PFSK-1 (cell line): ENCODE measurements at regions not wholly inside any gene's neighbourhood (a gene's known extent, or its start where the extent isn't known, plus 50 kb on each side); places are given as distances from the start of the nearest gene placed in this dataset.

Experiments
- FOXP2 ChIP-seq: optimal IDR thresholded peaks from 2 replicates; pipeline ENCODE3; 2011; ENCODE audit warnings: borderline replicate concordance, control low read depth, inconsistent platforms; ENCODE audit not compliant: insufficient read depth; ENCODE audit errors: extremely low read length, extremely low read depth
- POLR2AphosphoS5 ChIP-seq: IDR thresholded peaks from 2 replicates; pipeline ENCODE4 v1.6.1; 2012; ENCODE audit warnings: low read depth, mild to moderate bottlenecking, control low read depth, low read length, moderate library complexity
- REST ChIP-seq, 2 experiments: IDR thresholded peaks; 2 replicates each; pipeline versions ENCODE4 v1.6.1 to v1.8.0; 2011 to 2012; ENCODE audit warnings: low read depth in 2 of 2, low read length in 2 of 2, control low read depth in 1 of 2, inconsistent platforms in 1 of 2, mild to moderate bottlenecking in 1 of 2, moderate library complexity in 1 of 2; ENCODE audit not compliant: insufficient read depth in 1 of 2
- SIN3A ChIP-seq: IDR thresholded peaks from 2 replicates; pipeline ENCODE4 v1.6.1; 2012; ENCODE audit warnings: mild to moderate bottlenecking, low read length, moderate library complexity, borderline replicate concordance; ENCODE audit not compliant: insufficient read depth
- TAF1 ChIP-seq: IDR thresholded peaks from 2 replicates; pipeline ENCODE4 v1.6.1; 2012; ENCODE audit warnings: low read length, control low read depth, borderline replicate concordance; ENCODE audit not compliant: insufficient read depth

GRCh38 chr2:217208867-217209266, 349.0 kb upstream of the TNP1 start:
- no peak for TF ChIP-seq FOXP2
- no peak for TF ChIP-seq TAF1
- TF ChIP-seq SIN3A: no peak
- TF ChIP-seq REST (IDR thresholded peaks at IDR 0.05; ENCODE audit: insufficient read depth in 1 of 2, low read depth in 2 of 2, low read length in 2 of 2): no peak
- no peak for TF ChIP-seq POLR2AphosphoS5

GRCh38 chr2:217207699-217208010, 347.8 kb upstream of the TNP1 start:
- no peak for TF ChIP-seq POLR2AphosphoS5
- no peak for TF ChIP-seq REST (IDR thresholded peaks at IDR 0.05; ENCODE audit: insufficient read depth in 1 of 2, low read depth in 2 of 2, low read length in 2 of 2)
- TF ChIP-seq SIN3A: no peak
- no peak for TF ChIP-seq FOXP2
- no peak for TF ChIP-seq TAF1

GRCh38 chr2:217206907-217207698, 347.2 kb upstream of the TNP1 start:
- no peak for TF ChIP-seq POLR2AphosphoS5
- TF ChIP-seq TAF1: no peak
- TF ChIP-seq FOXP2: no peak
- TF ChIP-seq REST (IDR thresholded peaks at IDR 0.05; ENCODE audit: insufficient read depth in 1 of 2, low read depth in 2 of 2, low read length in 2 of 2): no peak
- TF ChIP-seq SIN3A: no peak

GRCh38 chr2:217206016-217206725, 346.3 kb upstream of the TNP1 start:
- TF ChIP-seq FOXP2 (no peak), REST (IDR thresholded peaks at IDR 0.05; ENCODE audit: insufficient read depth in 1 of 2, low read depth in 2 of 2, low read length in 2 of 2) (no peak), TAF1 (no peak), POLR2AphosphoS5 (no peak), SIN3A (no peak)
